GM21360 (cell line): ENCODE measurements at regions not wholly inside any gene's neighbourhood (a gene's known extent, or its start where the extent isn't known, plus 50 kb on each side); places are given as distances from the start of the nearest gene placed in this dataset.
"Not testable (repeated sequence)": the region's sequence is repeated elsewhere in the genome, so short reads cannot be mapped to it uniquely, and the experiment has no call there.

Experiments used
- ATAC-seq: cut with Tn5 transposase; IDR thresholded peaks from one replicate; pipeline ENCODE4 v1.9.1; 2021; ENCODE audit warnings: mild to moderate bottlenecking, moderate library complexity; ENCODE audit not compliant: unreplicated experiment

DNA sequence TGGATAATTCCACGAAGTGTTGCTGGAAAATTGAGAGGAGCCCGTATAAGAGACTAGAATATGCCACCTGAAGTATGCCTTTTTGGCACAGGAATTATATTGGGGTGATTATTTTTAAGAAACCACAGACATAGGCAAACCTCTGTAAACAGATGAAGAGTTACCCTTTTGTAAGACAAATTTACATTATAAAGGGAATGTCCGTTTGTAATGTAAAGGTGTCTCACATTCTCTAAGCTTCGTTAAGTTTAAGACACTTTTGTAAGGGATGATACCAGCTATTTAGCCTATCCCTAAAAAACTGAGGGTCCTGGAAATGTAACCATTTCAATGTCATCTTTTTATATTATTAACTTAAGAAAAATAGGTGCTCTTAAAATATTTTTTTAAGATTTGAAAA lies 432.8 kb upstream of the SYT4 start:
- no peak for ATAC-seq

DNA sequence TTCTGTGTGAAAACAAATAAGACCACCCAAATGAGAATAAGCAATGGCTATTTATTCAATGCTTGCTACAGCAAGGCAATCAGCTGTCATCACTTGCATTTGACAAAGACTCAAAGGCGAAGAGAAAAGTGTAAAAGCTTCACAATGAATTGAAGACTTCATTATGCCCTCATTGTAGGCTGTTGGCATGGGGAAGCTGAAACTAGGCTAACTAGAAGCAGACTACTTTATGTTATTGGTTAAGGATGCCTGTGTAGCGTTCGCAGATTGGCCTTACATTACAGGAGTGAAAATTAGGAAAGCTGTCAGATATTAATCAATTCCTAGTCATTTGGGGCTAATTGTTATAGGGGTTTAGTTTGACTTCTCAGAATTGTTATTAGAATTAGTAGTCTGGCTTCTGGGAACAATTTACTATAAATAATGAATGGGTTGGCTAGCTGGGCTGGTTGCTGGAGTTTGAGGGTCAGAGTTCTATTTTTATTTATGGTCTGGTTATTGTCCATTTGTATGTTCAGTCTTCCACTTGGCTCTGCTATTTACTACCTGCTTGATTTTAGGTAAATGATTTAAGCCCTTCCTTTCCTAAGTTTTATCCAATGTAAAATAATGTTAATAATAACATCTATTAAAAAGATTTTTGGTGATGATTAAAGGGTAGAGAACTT lies 437.2 kb upstream of the SYT4 start:
- ATAC-seq: no peak

DNA sequence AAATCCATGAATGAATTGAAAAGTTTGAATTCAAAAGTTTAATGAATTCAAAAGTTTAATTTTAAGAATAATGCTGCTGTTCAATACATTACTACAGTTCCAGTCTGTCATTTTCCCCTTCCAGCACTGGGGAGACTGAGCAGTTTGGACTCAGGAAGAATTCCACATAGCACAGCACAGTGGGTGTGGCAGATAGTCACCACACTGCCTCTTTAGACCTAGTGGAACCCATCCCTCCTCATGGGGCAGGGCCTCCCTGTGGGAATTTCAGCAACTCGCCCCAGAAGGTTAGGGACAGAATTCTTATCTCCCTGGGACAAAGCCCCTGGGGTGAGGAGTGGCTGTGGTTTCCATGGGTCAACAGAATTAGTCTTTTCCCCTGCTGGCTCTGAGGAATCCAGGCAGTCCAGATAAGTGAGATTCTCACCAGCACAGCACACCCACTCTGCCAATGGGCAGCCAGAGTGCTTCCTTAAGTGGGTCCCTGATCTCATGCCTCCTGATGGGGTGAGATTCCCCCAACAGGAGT lies 442.0 kb upstream of the SYT4 start:
- no peak for ATAC-seq

DNA sequence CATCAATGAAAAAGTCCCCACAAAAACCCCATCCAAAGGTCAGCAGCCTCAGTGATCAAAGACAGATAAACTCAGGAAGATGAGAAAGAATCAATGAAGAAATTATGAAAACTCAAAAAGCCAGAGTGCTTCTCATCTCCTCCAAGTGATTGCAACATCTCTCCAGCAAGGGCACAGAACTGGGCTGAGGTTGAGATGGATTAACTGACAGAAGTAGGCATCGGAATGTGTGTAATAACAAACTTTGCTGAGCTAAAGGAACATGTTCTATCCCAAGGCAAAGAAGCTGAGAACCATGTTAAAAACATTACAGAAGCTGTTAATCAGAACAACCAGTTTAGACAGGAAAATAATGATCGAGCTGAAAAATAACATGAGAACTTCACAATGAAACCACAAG lies 442.8 kb upstream of the SYT4 start:
- ATAC-seq: no peak

DNA sequence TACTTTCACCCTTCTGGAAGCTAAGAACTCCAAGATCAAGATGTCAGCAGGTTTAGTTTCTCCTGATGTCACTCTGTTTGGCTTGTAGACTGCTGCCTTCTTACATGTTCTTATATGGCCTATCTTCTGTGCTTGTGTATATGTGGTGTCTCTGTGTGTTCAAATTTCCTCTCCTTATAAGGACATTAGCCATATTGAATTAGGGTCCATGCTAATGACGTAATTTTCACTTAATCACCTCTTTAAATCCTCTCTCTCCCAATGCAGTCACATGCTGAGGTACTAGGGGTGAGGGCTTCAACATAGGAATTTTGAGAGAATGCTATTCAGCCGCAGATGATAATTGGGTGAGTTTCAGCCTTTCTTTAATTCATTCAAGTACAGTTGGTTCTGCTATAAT lies 458.3 kb upstream of the SYT4 start:
- ATAC-seq: no peak

DNA sequence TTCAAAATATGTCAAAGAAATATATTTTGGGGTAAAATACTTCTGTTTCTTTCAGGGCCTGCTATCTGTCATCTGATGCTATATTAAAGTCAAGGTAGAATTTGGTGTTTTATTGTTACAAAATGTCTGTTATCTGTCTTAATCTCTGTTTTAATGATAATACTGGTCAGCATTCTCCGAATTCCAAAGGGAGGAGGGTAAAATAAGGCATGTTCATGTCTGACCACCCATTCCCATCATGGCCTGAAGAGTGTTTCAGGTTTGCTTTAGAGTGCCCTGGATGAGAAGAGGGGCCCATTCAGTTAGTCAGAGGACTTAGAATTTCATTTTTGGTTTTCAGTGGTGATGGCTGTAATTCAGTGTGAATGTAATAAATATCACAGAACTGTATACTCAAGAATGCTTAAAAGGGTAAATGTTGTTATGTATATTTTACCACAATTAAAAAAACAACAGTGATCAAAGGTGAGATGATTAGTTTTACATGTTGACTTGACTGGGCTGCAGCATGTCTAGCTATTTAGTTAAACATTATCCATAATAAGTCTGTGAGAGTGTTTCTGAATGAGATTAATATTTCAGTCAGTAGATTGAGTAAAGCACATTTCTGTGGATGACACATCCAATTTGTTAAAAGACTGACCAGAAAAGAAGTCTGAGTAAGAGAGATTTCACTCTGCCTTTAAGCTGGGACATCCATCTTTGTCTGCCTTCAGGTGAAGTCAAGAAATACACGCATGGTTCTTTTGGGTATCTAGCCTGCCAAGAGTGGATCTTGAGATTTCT lies 467.9 kb upstream of the SYT4 start:
- no peak for ATAC-seq

DNA sequence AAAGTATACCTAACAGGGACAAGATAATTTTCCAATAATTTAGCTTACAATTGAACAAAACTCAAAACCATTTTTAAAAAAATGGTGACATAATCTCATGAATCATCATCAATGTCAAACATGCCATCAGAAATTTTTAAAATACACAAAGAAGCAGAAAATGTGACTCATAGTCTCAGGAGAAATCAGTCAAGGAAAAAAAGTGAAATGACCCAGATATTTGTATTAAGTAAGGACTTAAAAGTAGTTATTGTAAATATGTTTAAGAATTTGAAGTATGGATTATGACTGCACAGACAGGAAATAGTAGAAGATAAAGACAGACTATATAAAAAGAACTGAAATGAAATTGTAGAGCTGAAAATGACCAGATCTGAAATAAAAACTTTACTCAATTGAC lies 473.9 kb upstream of the SYT4 start:
- ATAC-seq: no peak

DNA sequence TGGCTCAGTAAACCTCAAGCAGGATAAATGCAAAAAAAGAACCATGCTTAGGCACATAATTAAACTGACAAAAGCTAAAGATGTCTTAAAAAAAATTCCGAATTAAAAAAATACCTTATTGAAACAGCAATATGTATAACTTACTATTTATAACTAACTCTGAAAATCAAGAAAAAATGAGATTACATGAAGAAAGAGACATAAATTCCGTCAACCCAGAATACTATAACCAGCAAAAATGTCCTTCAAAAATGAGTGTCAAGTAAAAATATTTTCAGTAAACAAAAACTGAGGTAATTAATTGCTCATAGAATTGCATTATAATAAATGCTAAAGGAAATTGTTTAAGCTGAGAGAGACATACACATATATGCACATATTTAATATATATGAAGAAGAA lies 474.5 kb upstream of the SYT4 start:
- ATAC-seq: no peak

DNA sequence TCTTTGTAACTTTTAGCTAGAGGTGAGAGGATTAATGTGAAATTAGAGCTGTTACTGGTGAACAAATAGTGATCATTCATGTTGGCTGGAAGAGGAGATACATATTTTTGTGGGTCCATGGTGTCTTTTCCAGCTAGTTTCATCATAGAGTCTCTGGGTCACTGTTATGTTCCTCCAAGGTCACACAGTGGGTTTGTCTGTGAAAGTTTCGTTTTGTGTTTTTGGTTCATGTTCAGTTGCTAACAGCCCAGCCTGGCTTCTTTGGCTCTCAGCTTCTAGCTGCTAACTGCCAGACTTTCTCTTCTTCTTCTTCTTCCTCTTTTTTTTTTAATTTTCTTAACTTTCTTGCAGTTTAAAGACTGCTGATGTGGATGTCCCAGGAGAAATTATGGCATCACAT lies 480.0 kb upstream of the SYT4 start:
- no peak for ATAC-seq

DNA sequence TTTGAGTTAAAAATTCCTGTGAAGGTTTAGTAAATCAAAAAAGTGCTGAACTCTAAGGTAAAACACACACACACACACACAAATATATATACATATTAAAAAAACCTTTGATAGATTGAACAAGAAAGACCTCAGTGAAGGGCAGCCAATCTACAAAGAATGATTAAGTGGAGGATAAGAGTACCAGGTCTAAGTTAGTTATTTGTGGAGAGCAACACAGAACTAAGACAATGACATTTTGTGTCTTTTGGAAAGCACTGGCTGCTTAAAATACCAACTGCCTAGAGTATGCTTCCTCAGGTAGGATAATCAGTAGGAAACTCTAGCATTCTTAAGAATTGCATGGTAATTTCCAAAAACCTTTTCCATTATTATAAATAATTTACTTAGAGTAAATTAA lies 481.4 kb upstream of the SYT4 start:
- no peak for ATAC-seq

DNA sequence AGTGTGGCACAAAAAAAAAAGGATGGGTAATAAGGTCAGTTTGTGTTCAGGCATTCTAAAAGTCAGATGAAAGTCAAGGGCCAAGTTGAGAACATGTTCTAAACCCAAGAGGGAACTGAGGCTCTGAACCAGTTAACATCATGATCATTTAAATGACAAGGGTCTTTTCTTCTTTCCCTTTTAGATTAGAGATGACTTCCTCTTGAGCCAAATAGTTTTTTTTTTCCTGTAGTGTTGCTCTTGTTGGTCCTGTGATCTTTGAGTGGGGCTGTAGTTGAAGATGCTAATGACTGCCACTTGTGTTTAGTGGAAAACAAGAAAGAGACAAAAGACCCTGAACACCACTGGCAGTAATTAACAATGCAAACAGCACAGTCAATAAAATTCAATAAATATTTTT lies 482.7 kb upstream of the SYT4 start:
- ATAC-seq: no peak

DNA sequence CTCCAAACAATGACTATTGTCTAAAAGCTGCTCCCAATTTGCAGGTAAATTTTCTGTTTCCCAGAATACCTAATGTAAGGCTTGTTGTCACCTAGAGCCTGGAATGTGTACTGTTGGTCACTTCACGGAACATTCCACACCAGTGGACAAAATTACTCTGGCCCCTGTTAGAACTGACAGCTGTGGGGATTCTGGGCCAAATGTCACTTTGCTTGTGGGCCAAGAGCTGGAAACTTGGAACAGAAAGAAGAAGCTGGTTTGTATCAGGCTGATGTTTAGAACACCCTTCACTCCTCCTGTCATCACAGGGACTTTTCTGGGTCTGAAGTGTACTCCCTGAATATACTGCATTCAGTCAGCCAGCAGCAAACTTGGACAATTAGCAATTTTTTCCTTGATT lies 495.6 kb upstream of the SYT4 start:
- ATAC-seq: no peak

DNA sequence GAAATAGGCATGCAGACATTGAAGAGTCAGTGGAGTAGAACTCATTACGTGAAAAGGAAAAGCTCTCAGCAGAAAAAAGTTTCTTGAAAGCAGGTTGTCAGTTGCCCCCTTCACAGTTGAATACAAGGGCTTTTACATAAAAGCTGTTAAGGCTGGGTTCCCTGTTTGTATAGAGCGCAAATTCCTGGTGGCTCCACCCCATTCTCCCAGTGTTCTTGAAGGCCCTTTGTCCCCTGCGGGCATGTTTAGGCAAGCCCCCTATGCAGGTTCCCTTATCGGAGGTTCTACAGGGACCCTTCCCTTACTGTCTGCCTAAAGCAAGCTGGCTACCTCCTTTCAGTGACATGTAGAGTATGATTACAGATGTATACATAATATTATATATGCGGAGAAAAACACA lies 497.2 kb upstream of the SYT4 start:
- ATAC-seq: no peak

DNA sequence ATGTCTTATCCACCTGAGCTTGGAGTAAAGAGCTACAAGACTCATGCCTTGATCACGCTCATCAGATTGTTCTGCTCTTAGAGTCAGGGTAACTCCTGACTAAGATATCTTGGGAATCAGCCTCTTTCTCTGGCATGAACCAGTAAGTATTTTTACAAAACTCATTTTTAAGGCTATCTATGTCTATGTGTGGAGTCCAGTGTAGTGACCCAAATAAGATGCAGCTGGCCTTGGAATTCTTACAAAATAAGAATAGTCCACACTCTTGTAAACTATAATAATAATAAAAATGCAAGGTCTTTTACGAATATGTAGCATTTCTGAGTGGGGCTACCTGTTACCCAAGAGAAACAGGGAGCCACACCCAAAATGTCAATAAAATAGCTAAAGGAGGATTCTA lies 498.3 kb upstream of the SYT4 start:
- ATAC-seq: no peak

DNA sequence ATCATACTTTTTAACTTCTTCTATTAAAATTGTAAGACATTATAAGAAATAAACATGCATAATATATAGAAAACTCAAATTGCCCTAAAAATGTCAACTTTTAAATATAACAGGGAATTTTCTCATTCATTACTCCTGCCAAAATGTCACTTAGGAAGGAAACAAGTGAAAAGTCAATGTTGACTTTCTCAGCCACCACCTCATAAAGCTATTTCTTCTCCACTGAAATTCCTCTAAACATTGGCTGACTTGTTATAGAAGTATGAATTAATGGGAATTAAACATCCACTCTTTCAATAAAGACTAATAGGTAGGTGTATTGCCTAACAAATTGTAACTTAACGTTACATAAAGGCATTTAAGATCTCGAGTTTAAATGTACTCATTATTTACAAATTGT lies 499.7 kb upstream of the SYT4 start:
- ATAC-seq: no peak

DNA sequence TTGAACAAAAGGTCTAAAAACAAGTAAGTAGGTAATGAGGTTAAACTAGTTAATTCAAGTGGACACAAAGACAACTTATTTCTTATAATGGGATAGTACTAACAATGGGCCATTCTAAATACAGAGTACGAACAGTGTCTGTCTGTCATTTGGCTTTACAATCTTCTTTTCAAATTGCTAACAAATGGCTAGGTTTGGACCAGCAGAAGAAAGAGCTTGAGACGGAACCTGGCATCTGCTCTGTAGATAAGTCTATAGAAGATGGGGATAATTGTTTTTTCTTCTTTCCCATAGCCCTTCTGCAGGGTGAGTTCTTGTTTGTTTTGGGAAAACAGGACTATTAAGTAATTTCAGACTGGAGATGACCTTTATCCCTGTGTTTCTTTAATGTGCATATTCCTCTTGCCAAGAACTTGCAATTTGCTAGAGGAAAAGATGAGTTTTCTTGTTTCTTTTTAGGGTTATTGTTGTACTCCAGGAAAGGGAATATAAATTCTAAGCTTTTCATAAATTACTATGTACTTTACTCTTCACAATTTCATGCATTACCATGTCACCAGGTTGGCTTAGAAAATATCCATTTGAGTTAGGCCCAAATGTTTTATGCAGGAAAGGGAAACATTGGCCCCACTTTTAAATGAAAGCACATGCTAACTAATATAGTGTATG lies 500.5 kb upstream of the SYT4 start:
- ATAC-seq: no peak

DNA sequence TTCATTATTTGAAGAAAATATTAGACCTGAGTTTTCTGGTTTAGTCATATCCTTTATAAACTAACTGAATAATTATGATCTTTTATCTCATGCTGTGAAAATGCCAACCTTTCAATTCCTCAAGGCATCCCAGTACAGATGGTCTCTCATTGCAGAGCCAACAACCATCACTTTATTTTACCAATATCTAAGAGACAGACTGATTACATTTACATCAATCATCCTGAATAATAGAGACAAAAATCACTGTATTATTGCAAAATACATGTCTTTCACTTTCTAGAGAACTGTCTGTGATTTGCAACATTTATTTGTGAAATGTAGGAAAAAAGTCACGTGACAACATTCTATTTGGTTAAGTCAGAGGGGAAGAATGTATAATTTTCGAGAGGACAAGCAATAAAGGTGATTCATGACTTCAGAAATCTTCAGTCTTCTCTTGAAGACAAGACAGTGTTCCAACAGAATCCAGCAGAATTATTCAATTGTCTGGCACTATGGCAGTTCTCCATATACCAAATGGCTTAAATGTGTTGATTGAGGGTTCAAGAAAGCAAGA lies 503.6 kb upstream of the SYT4 start:
- ATAC-seq: no peak

DNA sequence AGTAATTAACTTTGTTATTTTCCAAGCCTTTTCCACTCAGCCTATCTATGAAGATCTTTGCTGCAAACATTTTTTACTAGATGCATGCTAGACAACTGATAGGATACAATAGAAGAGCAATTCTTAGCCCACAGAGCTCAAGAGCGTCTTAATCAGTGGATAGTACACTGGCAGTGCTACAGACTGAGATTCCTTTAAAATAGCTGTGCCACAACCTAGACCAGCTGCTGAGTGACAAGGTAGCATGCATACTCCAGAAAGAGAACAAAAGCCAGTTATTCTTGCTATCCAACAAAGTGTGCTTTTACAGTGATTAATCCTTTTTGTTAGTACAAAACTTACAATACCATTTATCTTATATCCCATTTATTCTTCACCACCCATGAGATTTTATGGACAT lies 507.9 kb upstream of the SYT4 start:
- no peak for ATAC-seq

DNA sequence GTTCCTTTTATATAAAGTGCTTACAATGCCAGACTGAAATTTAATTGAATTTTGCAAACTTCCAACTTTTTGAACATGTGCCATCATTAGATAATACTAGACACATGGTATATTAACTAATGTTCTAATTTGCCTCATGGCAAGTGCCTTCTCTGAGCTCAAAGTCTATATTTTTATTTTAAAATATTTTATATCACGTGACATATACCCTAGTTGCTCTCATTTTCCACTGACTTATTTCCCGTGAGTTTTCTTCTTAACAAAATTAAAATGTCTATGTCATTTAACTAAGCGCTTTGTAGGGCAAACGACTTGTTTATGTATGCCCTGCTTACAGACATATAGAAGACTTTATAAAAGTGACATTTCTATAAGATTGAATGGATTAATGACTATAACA lies 509.6 kb upstream of the SYT4 start:
- ATAC-seq: no peak

DNA sequence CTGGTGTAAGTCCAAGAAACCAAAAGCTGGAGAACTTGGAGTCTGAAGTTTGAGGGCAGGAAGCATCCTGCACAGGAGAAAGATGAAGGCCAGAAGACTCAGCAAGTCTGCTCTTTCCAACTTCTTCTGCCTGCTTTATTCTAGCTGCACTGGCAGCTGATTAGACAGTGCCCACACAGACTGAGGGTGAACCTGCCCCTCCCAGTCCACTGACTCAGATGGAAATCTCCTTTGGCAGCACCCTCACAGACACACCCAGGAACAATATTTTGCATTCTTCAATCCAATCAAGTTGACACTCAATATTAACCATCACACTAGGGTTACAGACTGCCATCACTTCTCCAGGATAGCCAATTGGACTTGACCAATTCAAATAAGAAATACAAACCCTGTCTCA lies 510.4 kb upstream of the SYT4 start:
- not testable (repeated sequence) for ATAC-seq

DNA sequence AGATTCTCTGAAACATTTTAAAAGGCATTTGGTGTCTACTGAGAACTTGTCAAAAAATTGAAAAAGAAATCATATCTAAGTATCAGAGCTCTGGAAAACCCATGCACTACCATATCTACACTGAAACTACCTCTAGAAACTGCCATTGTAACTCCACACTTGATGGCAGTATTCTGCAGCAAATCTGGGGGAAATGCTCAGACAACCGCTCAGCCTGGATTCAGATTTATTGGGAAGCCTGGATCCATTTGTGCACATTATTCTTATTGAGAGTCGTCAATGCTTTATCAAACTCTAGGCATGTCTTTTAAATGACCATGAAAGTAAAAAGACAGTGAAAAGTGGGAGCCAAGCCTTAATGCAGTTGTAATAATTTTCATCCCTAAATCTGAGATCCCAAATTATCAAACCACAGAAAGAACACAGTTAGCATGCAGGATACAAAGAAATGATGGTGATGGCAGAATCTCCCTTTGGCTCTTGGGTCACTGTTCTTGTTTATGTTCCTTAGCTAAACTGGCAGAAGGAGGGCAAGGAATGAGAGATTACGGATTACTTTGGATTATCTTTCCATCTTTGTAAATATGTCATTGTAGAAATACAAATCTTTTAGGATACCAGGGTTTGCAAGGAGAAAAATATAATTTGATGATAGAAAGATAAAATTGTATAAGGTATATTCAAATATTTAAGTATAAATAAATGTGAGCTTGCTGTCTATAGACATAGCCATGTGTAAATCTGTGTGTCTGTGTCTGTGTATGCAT lies 512.1 kb upstream of the SYT4 start:
- no peak for ATAC-seq
